Astrocyte of the hippocampus (primary cell): ENCODE measurements at regions not wholly inside any gene's neighbourhood (a gene's known extent, or its start where the extent isn't known, plus 50 kb on each side); places are given as distances from the start of the nearest gene placed in this dataset.
"Not testable (repeated sequence)": the region's sequence is repeated elsewhere in the genome, so short reads cannot be mapped to it uniquely, and the experiment has no call there.

ENCODE experiments used
- DNase-seq: peaks from one replicate; pipeline ENCODE4 v3.0.0; 2011; ENCODE audit warnings: low read depth, low spot score

- peak; percentile 86 for DNase-seq
Observed at GRCh38 chr6:100228834-100229441, 234.9 kb upstream of the MCHR2 start.

GRCh38 chr6:100228437-100228833, 234.4 kb upstream of the MCHR2 start:
- no peak for DNase-seq

- no peak for DNase-seq
Observed at GRCh38 chr6:100226811-100227210, 232.8 kb upstream of the MCHR2 start.

GRCh38 chr6:100223952-100224351, 229.9 kb upstream of the MCHR2 start:
- not testable (repeated sequence) for DNase-seq

GRCh38 chr6:100220543-100220942, 226.5 kb upstream of the MCHR2 start:
- no peak for DNase-seq

- DNase-seq = no peak
Observed at GRCh38 chr6:100217225-100218012, 223.4 kb upstream of the MCHR2 start.

GRCh38 chr6:100216760-100217159, 222.7 kb upstream of the MCHR2 start:
- DNase-seq = no peak

GRCh38 chr6:100212131-100212530, 218.1 kb upstream of the MCHR2 start:
- no peak for DNase-seq

- no peak for DNase-seq
Observed at GRCh38 chr6:100210137-100211117, 216.4 kb upstream of the MCHR2 start.

- DNase-seq = no peak
Observed at GRCh38 chr6:100209323-100210136, 215.5 kb upstream of the MCHR2 start.

- peak; percentile 74 for DNase-seq
Observed at GRCh38 chr6:100203400-100203799, 209.4 kb upstream of the MCHR2 start.

- DNase-seq = peak; percentile 91
Observed at GRCh38 chr6:100202417-100203194, 208.6 kb upstream of the MCHR2 start.

GRCh38 chr6:100196214-100196982, 202.4 kb upstream of the MCHR2 start:
- DNase-seq = not testable (repeated sequence)

GRCh38 chr6:100195244-100195643, 201.2 kb upstream of the MCHR2 start:
- not testable (repeated sequence) for DNase-seq

GRCh38 chr6:100194535-100194934, 200.5 kb upstream of the MCHR2 start:
- no peak for DNase-seq

- DNase-seq = no peak
Observed at GRCh38 chr6:100188754-100189153, 194.7 kb upstream of the MCHR2 start.

- peak; percentile 63 for DNase-seq
Observed at GRCh38 chr6:100186552-100186951, 192.5 kb upstream of the MCHR2 start.

GRCh38 chr6:100185615-100186014, 191.6 kb upstream of the MCHR2 start:
- no peak for DNase-seq

- DNase-seq = no peak
Observed at GRCh38 chr6:100184473-100184872, 190.4 kb upstream of the MCHR2 start.

- no peak for DNase-seq
Observed at GRCh38 chr6:100182313-100182712, 188.3 kb upstream of the MCHR2 start.
